Left cardiac atrium (tissue), 4 donors: ENCODE measurements at regions not wholly inside any gene's neighbourhood (a gene's known extent, or its start where the extent isn't known, plus 50 kb on each side); places are given as distances from the start of the nearest gene placed in this dataset.
A peak's percentile ranks its signal among the peaks of the same experiment; 100 is the strongest.

ENCODE experiments used
- ATAC-seq, 2 donors: fragments of 200-7000 bp; cut with Tn5 transposase; one replicate each; pipeline ENCODE4 v1.9.1; 2020; ENCODE audit warnings: mild to moderate bottlenecking in 2 of 2, moderate library complexity in 2 of 2
- DNase-seq: peaks from one replicate; pipeline ENCODE4 v3.0.0-alpha.2; 2020
- intact Hi-C, 2 donors: fragments of 100-400 bp; cut with DNase I; formaldehyde crosslinking; loops; one replicate each; pipeline versions ENCODE4 v1.14.1 to v1.15.1; 2022 to 2023
- donor health status: DM: no; HTN: yes; CAD: no.
- donor health status: DM: no; HTN: yes; CAD: no; lungs with severe emphysema.
- donor health status: DM: yes; HTN: yes; CAD: no.
- donor health status: Dilated cardiomyopathy.

- intact Hi-C loops: no loop called here
- no peak for DNase-seq
- no peak for ATAC-seq
Observed at GRCh38 chr3:117254985-117255384, 545.4 kb downstream of the TUSC7 start.

GRCh38 chr3:117255736-117256135 is 546.2 kb downstream of the TUSC7 start:
- DNase-seq: no peak
- intact Hi-C loops: no loop called here
- ATAC-seq: no peak

- intact Hi-C loops: no loop called here
- ATAC-seq (no peak), DNase-seq (no peak)
Observed at GRCh38 chr3:117261983-117262421, 552.4 kb downstream of the TUSC7 start.

- DNase-seq (no peak), ATAC-seq (no peak)
- intact Hi-C loops: no loop called here
Observed at GRCh38 chr3:117263270-117263669, 553.7 kb downstream of the TUSC7 start.

GRCh38 chr3:117263745-117264144 is 554.2 kb downstream of the TUSC7 start:
- ATAC-seq: no peak
- DNase-seq: no peak
- intact Hi-C loops: no loop called here

- DNase-seq: no peak
- intact Hi-C loops: no loop called here
- ATAC-seq: no peak
Observed at GRCh38 chr3:117264204-117264994, 554.8 kb downstream of the TUSC7 start.

- intact Hi-C loops: no loop called here
Observed at GRCh38 chr3:117266806-117267205, 557.2 kb downstream of the TUSC7 start.

GRCh38 chr3:117268318-117268717 is 558.7 kb downstream of the TUSC7 start:
- no peak for ATAC-seq
- intact Hi-C loops: no loop called here
- no peak for DNase-seq

More at GRCh38 chr3:117266806-117267205, 557.2 kb downstream of the TUSC7 start:
- DNase-seq: no peak
- ATAC-seq: no peak

- DNase-seq: no peak
- no peak for ATAC-seq
- intact Hi-C loops: no loop called here
Observed at GRCh38 chr3:117272274-117272673, 562.7 kb downstream of the TUSC7 start.

GRCh38 chr3:117272876-117273523 is 563.4 kb downstream of the TUSC7 start:
- intact Hi-C loops: no loop called here
- ATAC-seq (no peak), DNase-seq (no peak)

GRCh38 chr3:117277816-117278215 is 568.2 kb downstream of the TUSC7 start:
- DNase-seq (no peak), ATAC-seq (no peak)
- intact Hi-C loops: no loop called here

- intact Hi-C loops: no loop called here
- DNase-seq (no peak), ATAC-seq (peak in 1 of 2 donors; percentile 54)
Observed at GRCh38 chr3:117278424-117279190, 569.0 kb downstream of the TUSC7 start.

- ATAC-seq (no peak), DNase-seq (no peak)
- intact Hi-C loops: no loop called here
Observed at GRCh38 chr3:117281371-117281770, 571.8 kb downstream of the TUSC7 start.

- no peak for DNase-seq
- ATAC-seq: no peak
- intact Hi-C loops: no loop called here
Observed at GRCh38 chr3:117282566-117282965, 573.0 kb downstream of the TUSC7 start.

- DNase-seq (no peak), ATAC-seq (no peak)
- intact Hi-C loops: no loop called here
Observed at GRCh38 chr3:117285737-117286136, 576.2 kb downstream of the TUSC7 start.

GRCh38 chr3:117286488-117286887 is 576.9 kb downstream of the TUSC7 start:
- intact Hi-C loops: no loop called here
- DNase-seq: no peak
- ATAC-seq: no peak

GRCh38 chr3:117287602-117288001 is 578.0 kb downstream of the TUSC7 start:
- no peak for ATAC-seq
- intact Hi-C loops: no loop called here
- no peak for DNase-seq

GRCh38 chr3:117291476-117291875 is 581.9 kb downstream of the TUSC7 start:
- intact Hi-C loops: no loop called here
- ATAC-seq: no peak

GRCh38 chr3:117297065-117297464 is 587.5 kb downstream of the TUSC7 start:
- ATAC-seq (no peak), DNase-seq (no peak)
- intact Hi-C loops: no loop called here

More at GRCh38 chr3:117291476-117291875, 581.9 kb downstream of the TUSC7 start:
- no peak for DNase-seq

GRCh38 chr3:117297541-117297940 is 588.0 kb downstream of the TUSC7 start:
- ATAC-seq (no peak), DNase-seq (no peak)
- intact Hi-C loops: no loop called here
